ENCODE measurements at regions not wholly inside any gene's neighbourhood (a gene's known extent, or its start where the extent isn't known, plus 50 kb on each side); places are given as distances from the start of the nearest gene placed in this dataset.

- TF ChIP-seq EP300 (conservative IDR thresholded peaks at IDR 0.05; ENCODE audit: poor library complexity, severe bottlenecking) (no peak), REST (IDR thresholded peaks at IDR 0.05; ENCODE audit: borderline replicate concordance) (no peak), EZH2 (IDR thresholded peaks at IDR 0.05; ENCODE audit: borderline replicate concordance, insufficient read depth, low read length, poor library complexity, severe bottlenecking) (no peak), SMC3 (conservative IDR thresholded peaks at IDR 0.05; ENCODE audit: poor library complexity) (no peak), POLR2AphosphoS5 (IDR thresholded peaks at IDR 0.05) (no peak), RAD21 (conservative IDR thresholded peaks at IDR 0.05) (no peak), MXI1 (conservative IDR thresholded peaks at IDR 0.05; ENCODE audit: poor library complexity, severe bottlenecking) (no peak), CTCF (IDR thresholded peaks at IDR 0.05; ENCODE audit: poor library complexity, severe bottlenecking) (no peak), TAF1 (IDR thresholded peaks at IDR 0.05; ENCODE audit: low read depth) (no peak)
- Histone ChIP-seq H3K27ac (ENCODE audit: low read length) (no peak overlapping the region), H3K79me2 (replicated peaks; ENCODE audit: insufficient read depth, low read length) (no peaks in the 10 kb centered on the region), H3F3A (ENCODE audit: insufficient read depth, low read length, poor library complexity, severe bottlenecking) (no peaks in the 10 kb centered on the region), H3K4me2 (ENCODE audit: low read length) (no peak overlapping the region), H3K4me3 (ENCODE audit: low read length) (no peak overlapping the region), H3K9ac (ENCODE audit: low read length) (no peak overlapping the region), H4K20me1 (ENCODE audit: insufficient read depth) (no peaks in the 10 kb centered on the region), H3K27me3 (ENCODE audit: insufficient read depth, low read depth, low read length) (no peaks in the 10 kb centered on the region), H3K9me3 (ENCODE audit: low read length) (no peaks in the 10 kb centered on the region), H2AFZ (ENCODE audit: low read depth, low read length) (no peak overlapping the region), H3K36me3 (ENCODE audit: insufficient read depth, low read length) (no peaks in the 10 kb centered on the region), H3K9me2 (ENCODE audit: insufficient read depth, low read length) (no peaks in the 10 kb centered on the region)
Measured at GRCh38 chr1:63143482-63143881, 178.9 kb upstream of the FOXD3 start.

- Histone ChIP-seq H3K9me2 (ENCODE audit: insufficient read depth, low read length) (no peaks in the 10 kb centered on the region), H3K79me2 (replicated peaks; ENCODE audit: insufficient read depth, low read length) (no peaks in the 10 kb centered on the region), H3K9ac (ENCODE audit: low read length) (no peak overlapping the region), H4K20me1 (ENCODE audit: insufficient read depth) (no peaks in the 10 kb centered on the region), H3F3A (ENCODE audit: insufficient read depth, low read length, poor library complexity, severe bottlenecking) (no peaks in the 10 kb centered on the region), H3K9me3 (ENCODE audit: low read length) (no peaks in the 10 kb centered on the region), H3K4me2 (ENCODE audit: low read length) (no peak overlapping the region), H3K27ac (ENCODE audit: low read length) (no peak overlapping the region), H3K4me3 (ENCODE audit: low read length) (no peak overlapping the region), H3K27me3 (ENCODE audit: insufficient read depth, low read depth, low read length) (no peaks in the 10 kb centered on the region), H3K36me3 (ENCODE audit: insufficient read depth, low read length) (no peaks in the 10 kb centered on the region), H2AFZ (ENCODE audit: low read depth, low read length) (no peak overlapping the region)
- TF ChIP-seq RAD21 (conservative IDR thresholded peaks at IDR 0.05) (no peak), MXI1 (conservative IDR thresholded peaks at IDR 0.05; ENCODE audit: poor library complexity, severe bottlenecking) (no peak), SMC3 (conservative IDR thresholded peaks at IDR 0.05; ENCODE audit: poor library complexity) (no peak), EP300 (conservative IDR thresholded peaks at IDR 0.05; ENCODE audit: poor library complexity, severe bottlenecking) (no peak), TAF1 (IDR thresholded peaks at IDR 0.05; ENCODE audit: low read depth) (no peak), POLR2AphosphoS5 (IDR thresholded peaks at IDR 0.05) (no peak), EZH2 (IDR thresholded peaks at IDR 0.05; ENCODE audit: borderline replicate concordance, insufficient read depth, low read length, poor library complexity, severe bottlenecking) (no peak), REST (IDR thresholded peaks at IDR 0.05; ENCODE audit: borderline replicate concordance) (no peak), CTCF (IDR thresholded peaks at IDR 0.05; ENCODE audit: poor library complexity, severe bottlenecking) (no peak)
Measured at GRCh38 chr1:63147783-63148182, 174.6 kb upstream of the FOXD3 start.

Measured in neural cell (in vitro differentiated cells).